Erythroblast (primary cell): ENCODE measurements at regions not wholly inside any gene's neighbourhood (a gene's known extent, or its start where the extent isn't known, plus 50 kb on each side); places are given as distances from the start of the nearest gene placed in this dataset.

Experiments
- GATA1 ChIP-seq: IDR thresholded peaks from 2 replicates; pipeline ENCODE4 v1.6.1; 2011; ENCODE audit warnings: low read depth, mild to moderate bottlenecking, control low read depth, low read length, moderate library complexity
- POLR2A ChIP-seq: IDR thresholded peaks from 2 replicates; pipeline ENCODE4 v1.6.1; 2011; ENCODE audit warnings: mild to moderate bottlenecking, low read length

GRCh38 chr15:36331531-36332275 is 247.7 kb upstream of the CDIN1 start:
- TF ChIP-seq POLR2A (no peak), GATA1 (no peak)
